Fibroblast of the aortic adventitia (primary cell): ENCODE measurements at regions not wholly inside any gene's neighbourhood (a gene's known extent, or its start where the extent isn't known, plus 50 kb on each side); places are given as distances from the start of the nearest gene placed in this dataset.

Experiments
- DNase-seq: peaks from one replicate; pipeline ENCODE4 v3.0.0-alpha.2; 2010; ENCODE audit warnings: low read depth
- H3K4me3 ChIP-seq: 2 replicates; pipeline ENCODE4 v1.5.1; 2011; ENCODE audit warnings: low read depth, mild to moderate bottlenecking, control low read depth, low read length, moderate library complexity
- TF ChIP-seq, protein P1 (sequence below): IDR thresholded peaks from 2 replicates; pipeline ENCODE4 v1.5.1; 2011; ENCODE audit warnings: mild to moderate bottlenecking, low read length, control low read depth, inconsistent platforms; ENCODE audit not compliant: insufficient read depth

DNA sequence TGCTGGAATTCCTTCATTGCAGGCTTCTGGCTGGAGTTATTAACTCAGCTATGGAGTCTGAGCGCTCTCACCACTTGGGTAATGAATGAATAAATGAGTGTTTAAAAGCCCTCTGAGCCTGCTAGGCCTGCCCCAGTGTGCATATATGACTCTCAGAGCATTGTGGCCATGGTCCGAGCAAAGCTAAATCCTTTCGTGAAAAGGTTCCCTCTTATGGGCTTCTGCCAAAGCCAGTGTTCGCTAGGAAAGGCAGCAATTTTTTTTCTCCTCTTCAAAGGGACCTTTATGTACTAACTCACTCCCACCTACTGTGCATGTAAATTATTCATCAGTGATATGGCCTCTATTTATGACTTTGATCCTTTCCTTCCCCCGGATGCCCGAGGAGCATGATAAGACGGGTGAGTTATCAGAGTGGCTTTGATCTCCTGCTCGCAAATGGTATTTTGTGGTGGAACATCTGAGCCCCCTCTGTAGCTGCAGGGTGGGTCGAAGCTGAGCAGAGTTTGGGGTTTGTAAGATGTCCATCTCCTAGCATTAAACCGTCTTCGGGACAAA, 88.6 kb downstream of the LINC00237 start:
- TF ChIP-seq, protein P1, sequence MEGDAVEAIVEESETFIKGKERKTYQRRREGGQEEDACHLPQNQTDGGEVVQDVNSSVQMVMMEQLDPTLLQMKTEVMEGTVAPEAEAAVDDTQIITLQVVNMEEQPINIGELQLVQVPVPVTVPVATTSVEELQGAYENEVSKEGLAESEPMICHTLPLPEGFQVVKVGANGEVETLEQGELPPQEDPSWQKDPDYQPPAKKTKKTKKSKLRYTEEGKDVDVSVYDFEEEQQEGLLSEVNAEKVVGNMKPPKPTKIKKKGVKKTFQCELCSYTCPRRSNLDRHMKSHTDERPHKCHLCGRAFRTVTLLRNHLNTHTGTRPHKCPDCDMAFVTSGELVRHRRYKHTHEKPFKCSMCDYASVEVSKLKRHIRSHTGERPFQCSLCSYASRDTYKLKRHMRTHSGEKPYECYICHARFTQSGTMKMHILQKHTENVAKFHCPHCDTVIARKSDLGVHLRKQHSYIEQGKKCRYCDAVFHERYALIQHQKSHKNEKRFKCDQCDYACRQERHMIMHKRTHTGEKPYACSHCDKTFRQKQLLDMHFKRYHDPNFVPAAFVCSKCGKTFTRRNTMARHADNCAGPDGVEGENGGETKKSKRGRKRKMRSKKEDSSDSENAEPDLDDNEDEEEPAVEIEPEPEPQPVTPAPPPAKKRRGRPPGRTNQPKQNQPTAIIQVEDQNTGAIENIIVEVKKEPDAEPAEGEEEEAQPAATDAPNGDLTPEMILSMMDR: no peak
- DNase-seq: no peak
- H3K4me3 ChIP-seq: no peak overlapping the region

GRCh38 chr20:21016751-21017150, 89.4 kb downstream of the LINC00237 start:
- no peak overlapping the region for H3K4me3 ChIP-seq
- DNase-seq: no peak
- TF ChIP-seq, protein P1: no peak

- no peak for DNase-seq
- no peak overlapping the region for H3K4me3 ChIP-seq
- TF ChIP-seq, protein P1: no peak
These were observed 91.6 kb downstream of the LINC00237 start for GRCh38 chr20:21014528-21014927.

GRCh38 chr20:21008951-21009350, 97.2 kb downstream of the LINC00237 start:
- no peak overlapping the region for H3K4me3 ChIP-seq
- TF ChIP-seq, protein P1: no peak
- no peak for DNase-seq

GRCh38 chr20:21006611-21007010, 99.5 kb downstream of the LINC00237 start:
- H3K4me3 ChIP-seq: no peak overlapping the region
- TF ChIP-seq, protein P1: no peak
- DNase-seq: no peak

DNA sequence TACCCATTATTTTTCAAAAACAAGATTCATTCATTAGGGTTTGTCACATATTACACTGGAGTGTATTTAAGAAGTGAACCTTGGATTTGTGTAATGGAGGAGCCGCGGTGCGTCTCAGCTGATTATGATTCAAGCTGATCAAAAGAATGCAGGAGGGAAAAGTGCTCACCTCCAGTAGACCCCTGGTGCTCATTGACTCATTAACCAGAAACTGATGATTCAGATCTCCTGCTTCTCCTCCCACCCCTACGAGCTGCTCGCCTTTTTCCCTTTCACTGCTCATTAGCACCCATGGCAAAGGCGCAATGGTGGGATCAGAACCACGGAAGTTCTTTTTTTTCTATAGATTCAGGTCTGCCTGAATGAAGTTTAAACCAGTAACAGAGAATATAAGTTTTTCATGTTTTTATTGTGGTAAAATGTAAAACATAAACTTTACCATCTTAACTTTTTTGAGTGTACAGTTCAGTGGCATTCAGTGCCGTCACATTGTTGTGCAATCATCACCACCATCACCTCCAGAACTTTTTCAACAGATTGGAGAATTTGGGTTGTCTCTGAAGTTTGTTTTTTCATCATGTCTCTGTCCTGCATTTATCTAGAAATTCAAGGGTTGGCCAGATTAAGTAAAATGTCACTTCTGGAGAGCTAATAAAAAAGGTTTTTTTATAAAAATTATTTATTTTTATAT, 101.6 kb downstream of the LINC00237 start:
- TF ChIP-seq, protein P1: no peak
- H3K4me3 ChIP-seq: no peak overlapping the region
- DNase-seq: no peak
